Right cardiac atrium (tissue), 5 donors: ENCODE measurements at regions not wholly inside any gene's neighbourhood (a gene's known extent, or its start where the extent isn't known, plus 50 kb on each side); places are given as distances from the start of the nearest gene placed in this dataset.

Experiments
- ATAC-seq, 2 donors: fragments of 200-7000 bp; cut with Tn5 transposase; one replicate each; pipeline versions ENCODE4 v1.8.0 to v1.9.1; 2020; ENCODE audit warnings: moderate library complexity in 2 of 2, mild to moderate bottlenecking in 1 of 2
- DNase-seq, 3 donors: peaks; one replicate each; pipeline ENCODE4 v3.0.0-alpha.2; 2020
- H3K27ac ChIP-seq: one replicate; pipeline ENCODE4 v1.5.1; 2013; ENCODE audit warnings: mild to moderate bottlenecking, low read length, control low read depth, moderate library complexity
- H3K27me3 ChIP-seq: one replicate; pipeline ENCODE4 v1.6.1; 2013; ENCODE audit not compliant: control insufficient read depth, insufficient read depth
- H3K4me1 ChIP-seq: one replicate; pipeline ENCODE4 v1.6.1; 2013; ENCODE audit warnings: low read length; ENCODE audit not compliant: control insufficient read depth, insufficient read depth
- H3K4me3 ChIP-seq: one replicate; pipeline ENCODE4 v1.5.1; 2013; ENCODE audit warnings: low read length, control low read depth
- H3K9me3 ChIP-seq: one replicate; pipeline ENCODE4 v1.6.1; 2013; ENCODE audit warnings: low read length; ENCODE audit not compliant: control insufficient read depth
- WGBS: extraction: QIAGEN DNeasy Blood & Tissue Kit; methylation state at CpG from one replicate; pipeline ENCODE4 v1.1.7; 2013; 5-methylcytosine and 5-hydroxymethylcytosine counted together
- intact Hi-C, 4 donors: fragments of 100-400 bp; cut with DNase I; formaldehyde crosslinking; loops; one replicate each; pipeline versions ENCODE4 v1.11.0 to v1.14.0; 2022 to 2023
- donor health status: healthy with polysubstance abuse.
- donor health status: DM: no; HTN: yes; CAD: no.
- donor health status: DM: no; HTN: no; CAD: no.
- donor health status: DM: no; HTN: yes; CAD: no; lungs with severe emphysema.
- donor health status: DM: yes; HTN: yes; CAD: no.

GRCh38 chr1:30038134-30039025, 685.0 kb downstream of the MATN1 start:
- Histone ChIP-seq H3K4me1 (no peaks in the 10 kb centered on the region), H3K4me3 (no peak overlapping the region), H3K27me3 (no peaks in the 10 kb centered on the region), H3K27ac (no peak overlapping the region), H3K9me3 (no peaks in the 10 kb centered on the region)
- ATAC-seq (no peak), DNase-seq (no peak)
- WGBS = 65% methylated on average over 9 of the region's 9 CpGs
- intact Hi-C loops = no loop called here

DNA sequence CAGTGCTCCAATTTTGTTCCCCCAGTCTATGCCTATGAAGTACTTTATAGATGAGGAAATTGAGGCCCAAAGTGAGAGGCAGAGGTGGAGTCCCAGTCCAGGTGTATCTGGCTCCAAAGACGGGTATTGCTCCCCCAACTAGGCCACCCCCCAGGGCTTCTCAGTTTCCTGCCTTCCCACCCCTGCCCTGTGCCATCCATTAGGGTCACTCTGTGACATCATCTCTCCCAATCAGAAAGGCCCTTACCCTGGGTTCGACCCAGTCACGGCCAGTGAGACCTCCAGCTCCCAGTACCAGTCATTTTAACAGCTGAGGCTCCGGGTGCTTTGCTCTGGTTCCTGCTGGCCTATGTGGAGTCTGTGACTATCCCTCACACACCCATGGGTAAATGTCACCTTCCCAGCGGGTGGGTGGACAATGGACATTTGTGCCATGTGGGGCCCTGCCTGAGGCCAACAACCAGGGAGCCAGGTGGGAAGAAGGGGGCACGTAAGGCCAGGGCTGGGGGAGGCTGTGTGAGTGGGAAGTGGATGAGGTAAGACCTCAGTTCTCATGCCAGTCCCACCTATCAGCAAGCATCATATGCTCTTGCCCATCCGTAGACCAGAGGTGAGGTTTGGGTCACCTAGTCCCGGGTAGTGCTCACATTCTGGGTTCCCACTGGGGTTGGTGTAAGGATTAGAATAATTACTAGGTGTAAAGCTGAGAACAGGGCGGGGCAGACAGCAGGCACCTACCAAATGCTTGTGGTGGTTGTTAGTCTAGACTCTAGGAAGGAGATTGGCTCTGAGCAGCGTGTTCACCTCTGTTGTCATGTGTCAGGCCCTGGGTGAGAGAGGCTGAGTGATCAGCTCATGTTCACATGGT, 685.9 kb downstream of the MATN1 start:
- intact Hi-C loops = no loop called here
- Histone ChIP-seq H3K4me3 (no peak overlapping the region), H3K27me3 (no peaks in the 10 kb centered on the region), H3K4me1 (no peaks in the 10 kb centered on the region), H3K27ac (no peak overlapping the region), H3K9me3 (no peaks in the 10 kb centered on the region)
- 90% methylated on average over 10 of the region's 10 CpGs for WGBS
- ATAC-seq = no peak
- DNase-seq = no peak

DNA sequence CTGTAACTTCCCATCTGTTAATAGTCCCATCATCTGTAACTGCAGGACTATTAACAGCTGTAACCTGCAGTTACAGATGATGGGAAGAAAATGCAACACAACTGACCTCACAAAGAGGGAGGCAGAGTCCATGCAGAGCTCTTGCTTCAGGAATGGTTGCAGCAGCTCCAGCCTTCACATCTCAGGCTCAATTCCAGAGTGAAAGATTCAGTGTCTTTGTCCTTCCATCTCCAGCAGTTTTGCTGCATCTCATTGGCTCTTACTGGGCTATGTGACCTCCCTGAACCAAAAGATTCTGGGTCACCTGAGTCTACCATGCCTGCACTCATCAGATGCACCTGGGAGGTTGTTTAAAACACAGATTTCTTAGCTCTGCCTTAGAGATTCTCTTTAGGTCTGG, 686.7 kb downstream of the MATN1 start:
- Histone ChIP-seq H3K4me3 (no peak overlapping the region), H3K9me3 (no peaks in the 10 kb centered on the region), H3K27ac (no peak overlapping the region), H3K27me3 (no peaks in the 10 kb centered on the region), H3K4me1 (no peaks in the 10 kb centered on the region)
- intact Hi-C loops = no loop called here
- DNase-seq (no peak), ATAC-seq (no peak)

GRCh38 chr1:30036229-30036547, 687.2 kb downstream of the MATN1 start:
- no peaks in the 10 kb centered on the region for H3K27me3 ChIP-seq
- H3K4me3 ChIP-seq = no peak overlapping the region
- H3K4me1 ChIP-seq = no peaks in the 10 kb centered on the region
- WGBS = 80% methylated on average over 6 of the region's 6 CpGs
- DNase-seq (no peak), ATAC-seq (no peak)
- H3K27ac ChIP-seq = no peak overlapping the region
- H3K9me3 ChIP-seq = no peaks in the 10 kb centered on the region
- intact Hi-C loops = no loop called here

- Histone ChIP-seq H3K4me3 (no peak overlapping the region), H3K9me3 (no peaks in the 10 kb centered on the region), H3K27me3 (no peaks in the 10 kb centered on the region), H3K27ac (no peak overlapping the region), H3K4me1 (no peaks in the 10 kb centered on the region)
- ATAC-seq (no peak), DNase-seq (no peak)
- intact Hi-C loops = no loop called here
- WGBS = 72% methylated on average over 8 of the region's 8 CpGs
Observed at GRCh38 chr1:30035522-30036228, 687.7 kb downstream of the MATN1 start.

- DNase-seq = no peak
- H3K27ac ChIP-seq = no peak overlapping the region
- no peak overlapping the region for H3K4me3 ChIP-seq
- no peaks in the 10 kb centered on the region for H3K27me3 ChIP-seq
- no peak for ATAC-seq
- intact Hi-C loops = no loop called here
- H3K4me1 ChIP-seq = no peaks in the 10 kb centered on the region
- 35% methylated on average over 24 of the region's 24 CpGs for WGBS
- H3K9me3 ChIP-seq = no peaks in the 10 kb centered on the region
Observed at GRCh38 chr1:30034627-30035521, 688.5 kb downstream of the MATN1 start.

- no peaks in the 10 kb centered on the region for H3K4me1 ChIP-seq
- ATAC-seq (no peak), DNase-seq (no peak)
- 36% methylated on average over 11 of the region's 11 CpGs for WGBS
- H3K4me3 ChIP-seq = no peak overlapping the region
- H3K27ac ChIP-seq = no peak overlapping the region
- no peaks in the 10 kb centered on the region for H3K27me3 ChIP-seq
- intact Hi-C loops = no loop called here
- H3K9me3 ChIP-seq = no peaks in the 10 kb centered on the region
Observed at GRCh38 chr1:30034105-30034626, 689.2 kb downstream of the MATN1 start.

DNA sequence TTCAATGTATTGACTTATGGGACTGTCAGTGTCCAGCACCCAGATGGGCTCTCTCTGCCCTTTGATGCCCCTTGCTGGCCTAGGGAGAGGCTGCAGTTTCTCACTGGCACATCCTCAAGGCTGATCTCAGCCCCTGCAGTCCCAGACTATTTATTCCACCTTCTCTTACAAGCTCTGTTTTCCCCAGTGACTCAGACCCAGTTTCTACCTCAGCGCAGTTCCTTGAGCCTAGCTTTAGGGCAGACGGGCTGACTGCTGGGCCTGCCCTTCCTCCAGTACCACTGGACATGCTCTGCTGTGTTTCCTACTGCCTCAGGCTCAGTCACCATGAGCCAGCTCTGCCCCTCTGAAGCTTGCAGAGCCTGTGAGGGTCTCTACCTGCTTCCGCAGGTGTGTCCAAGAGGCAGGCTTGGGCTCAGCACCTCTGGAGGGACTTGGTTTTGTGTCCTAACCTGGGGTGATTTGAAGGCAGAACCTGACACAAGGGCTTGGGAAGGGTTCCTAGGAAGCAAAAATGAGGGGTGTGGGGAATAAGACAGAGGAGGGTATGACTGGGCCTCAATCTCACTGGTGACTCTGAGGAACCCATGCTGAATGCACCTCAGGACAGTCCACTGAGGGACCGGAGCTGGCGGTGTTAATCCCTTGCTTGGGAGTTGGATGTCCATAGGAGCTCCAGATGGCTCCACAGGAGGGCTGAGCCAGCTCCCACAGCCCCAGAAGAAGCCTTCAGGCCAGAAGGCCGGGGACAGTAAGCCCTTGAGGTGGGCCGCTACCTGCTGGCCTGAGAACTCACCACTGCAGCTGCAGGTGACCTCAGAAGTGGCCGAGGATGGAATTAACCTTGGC, 689.9 kb downstream of the MATN1 start:
- intact Hi-C loops = no loop called here
- Histone ChIP-seq H3K4me1 (no peaks in the 10 kb centered on the region), H3K27ac (no peak overlapping the region), H3K4me3 (no peak overlapping the region), H3K27me3 (no peaks in the 10 kb centered on the region), H3K9me3 (no peaks in the 10 kb centered on the region)
- 88% methylated on average over 8 of the region's 8 CpGs for WGBS
- ATAC-seq (no peak), DNase-seq (no peak)

DNA sequence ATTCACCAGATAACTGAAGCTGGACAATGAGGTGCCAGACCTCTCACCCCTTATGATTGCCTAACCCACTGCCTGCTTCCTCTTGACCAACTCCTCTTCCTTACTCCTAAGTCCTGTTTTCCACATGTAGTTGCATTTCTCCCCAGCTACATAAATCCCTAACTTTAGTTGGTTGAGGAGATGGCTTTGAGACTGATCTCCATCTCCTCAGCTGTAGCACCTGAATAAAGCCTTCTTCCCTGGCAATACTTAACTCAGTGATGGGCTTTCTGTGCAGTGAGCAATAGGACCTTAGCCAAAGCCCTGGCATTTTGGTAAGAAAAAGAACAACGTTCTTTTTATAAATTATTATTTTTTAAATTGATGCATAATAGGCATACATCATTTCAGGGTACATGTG, 691.1 kb downstream of the MATN1 start:
- H3K4me1 ChIP-seq = no peaks in the 10 kb centered on the region
- H3K9me3 ChIP-seq = no peaks in the 10 kb centered on the region
- no peak overlapping the region for H3K4me3 ChIP-seq
- H3K27me3 ChIP-seq = no peaks in the 10 kb centered on the region
- no peak overlapping the region for H3K27ac ChIP-seq
- no peak for ATAC-seq
- intact Hi-C loops = no loop called here
- no peak for DNase-seq
- 83% methylated on average over 1 of the region's 1 CpG for WGBS

DNA sequence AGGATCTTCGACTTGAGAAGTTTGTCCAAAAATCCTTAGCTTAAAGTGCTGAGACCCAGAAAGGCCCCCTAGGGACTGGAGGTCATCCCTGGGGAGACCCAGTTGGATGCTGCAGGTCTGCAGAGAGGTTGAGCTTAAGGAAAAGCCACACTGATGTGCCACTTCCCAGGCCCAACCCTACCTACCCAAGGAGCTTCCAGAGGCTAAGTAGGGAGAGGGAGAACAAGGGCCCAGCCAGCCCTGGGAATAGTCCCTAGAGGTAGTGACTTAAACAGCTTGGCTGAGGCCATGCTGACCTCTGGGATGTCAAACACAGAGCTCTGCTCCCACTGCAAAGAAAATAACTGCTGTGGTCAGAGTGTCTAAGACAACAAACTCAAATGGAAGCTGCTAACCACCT, 693.7 kb downstream of the MATN1 start:
- Histone ChIP-seq H3K4me1 (no peaks in the 10 kb centered on the region), H3K4me3 (no peak overlapping the region), H3K27me3 (no peaks in the 10 kb centered on the region), H3K9me3 (no peaks in the 10 kb centered on the region), H3K27ac (no peak overlapping the region)
- intact Hi-C loops = no loop called here
- ATAC-seq (no peak), DNase-seq (no peak)
- 59% methylated on average over 1 of the region's 1 CpG for WGBS
